Endodermal cell (in vitro differentiated cells): ENCODE measurements at regions not wholly inside any gene's neighbourhood (a gene's known extent, or its start where the extent isn't known, plus 50 kb on each side); places are given as distances from the start of the nearest gene placed in this dataset.

Experiments used
- DNase-seq: peaks from one replicate; pipeline ENCODE4 v3.0.0-alpha.2; 2017
- H3K27ac ChIP-seq: 2 replicates; pipeline ENCODE4 v1.5.1; 2013; ENCODE audit warnings: mild to moderate bottlenecking, low read depth, low read length, moderate library complexity
- H3K27me3 ChIP-seq: 2 replicates; pipeline ENCODE4 v1.6.1; 2013; ENCODE audit warnings: mild to moderate bottlenecking, low read length, moderate library complexity; ENCODE audit not compliant: insufficient read depth, control insufficient read depth, poor library complexity, severe bottlenecking
- H3K36me3 ChIP-seq: 2 replicates; pipeline ENCODE4 v1.7.0; 2013; ENCODE audit warnings: mild to moderate bottlenecking, low read length, moderate library complexity; ENCODE audit not compliant: control insufficient read depth, insufficient read depth
- H3K4me1 ChIP-seq: one replicate; pipeline ENCODE4 v1.7.0; 2013; ENCODE audit warnings: low read length; ENCODE audit not compliant: control insufficient read depth, insufficient read depth
- H3K4me3 ChIP-seq: 2 replicates; pipeline ENCODE4 v1.5.1; 2013; ENCODE audit warnings: mild to moderate bottlenecking, low read length, moderate library complexity
- H3K9ac ChIP-seq: 2 replicates; pipeline ENCODE4 v1.6.1; 2013; ENCODE audit warnings: mild to moderate bottlenecking, low read length, moderate library complexity; ENCODE audit not compliant: poor library complexity, severe bottlenecking; ENCODE audit errors: extremely low read depth
- H3K9me3 ChIP-seq: 2 replicates; pipeline ENCODE4 v1.6.1; 2013; ENCODE audit warnings: mild to moderate bottlenecking, low read length, moderate library complexity; ENCODE audit not compliant: control insufficient read depth
- H3K27ac Mint-ChIP-seq: 2 replicates; pipeline ENCODE4 v1.8.0; 2020; ENCODE audit warnings: mixed read lengths
- H3K27me3 Mint-ChIP-seq: 2 replicates; pipeline ENCODE4 v1.8.0; 2021; ENCODE audit warnings: mild to moderate bottlenecking, mixed read lengths; ENCODE audit not compliant: insufficient read depth
- H3K36me3 Mint-ChIP-seq: 2 replicates; pipeline ENCODE4 v1.8.0; 2020; ENCODE audit warnings: low read depth, mixed read lengths
- H3K4me1 Mint-ChIP-seq: 2 replicates; pipeline ENCODE4 v1.8.0; 2020; ENCODE audit warnings: mixed read lengths
- H3K4me3 Mint-ChIP-seq: 2 replicates; pipeline ENCODE4 v1.8.0; 2020; ENCODE audit warnings: mild to moderate bottlenecking, moderate library complexity, mixed read lengths
- H3K9me3 Mint-ChIP-seq: 2 replicates; pipeline ENCODE4 v1.8.0; 2020; ENCODE audit warnings: mild to moderate bottlenecking, mixed read lengths
- CTCF ChIP-seq: fragments of 200-600 bp; sonication (generic); conservative IDR thresholded peaks from 2 replicates; pipeline ENCODE4 v1.5.0; 2021; ENCODE audit warnings: antibody characterized with exemption, mild to moderate bottlenecking
- WGBS, 2 experiments: methylation state at CpG; one replicate each; pipeline versions ENCODE4 v1.1.5 to v1.1.7; 2013; ENCODE audit warnings: missing lambda C conversion rate in 2 of 2, mixed read lengths in 1 of 2; ENCODE audit not compliant: insufficient coverage in 1 of 2, insufficient read length in 1 of 2; 5-methylcytosine and 5-hydroxymethylcytosine counted together

- H3K9me3 Mint-ChIP-seq: peaks cover 12% of the 10 kb centered on the region
Observed at GRCh38 chr16:13795131-13795530, 124.8 kb upstream of the ERCC4 start.

GRCh38 chr16:13797718-13798117 lies 122.2 kb upstream of the ERCC4 start:
- peaks cover 4% of the 10 kb centered on the region for H3K27me3 ChIP-seq
- no peaks in the 10 kb centered on the region for H3K4me1 ChIP-seq
- no peaks in the 10 kb centered on the region for H3K9me3 Mint-ChIP-seq
- H3K27me3 Mint-ChIP-seq: peaks cover 6% of the 10 kb centered on the region
- H3K4me3 Mint-ChIP-seq: no peak overlapping the region
- H3K4me3 ChIP-seq: no peak overlapping the region
- H3K9me3 ChIP-seq: no peaks in the 10 kb centered on the region
- no peak overlapping the region for H3K27ac Mint-ChIP-seq
- no peak for TF ChIP-seq CTCF
- H3K36me3 Mint-ChIP-seq: no peaks in the 10 kb centered on the region
- H3K36me3 ChIP-seq: no peaks in the 10 kb centered on the region
- H3K4me1 Mint-ChIP-seq: peaks cover 4% of the 10 kb centered on the region
- no peak for DNase-seq
- no peak overlapping the region for H3K9ac ChIP-seq
- no peak overlapping the region for H3K27ac ChIP-seq

More at GRCh38 chr16:13795131-13795530, 124.8 kb upstream of the ERCC4 start:
- Mint-ChIP-seq H3K27me3 (peaks cover 9% of the 10 kb centered on the region), H3K4me1 (peaks cover 2% of the 10 kb centered on the region), H3K4me3 (no peak overlapping the region), H3K27ac (no peak overlapping the region), H3K36me3 (no peaks in the 10 kb centered on the region)
- H3K9ac ChIP-seq: no peak overlapping the region
- H3K27me3 ChIP-seq: peaks cover 4% of the 10 kb centered on the region
- peaks cover 9% of the 10 kb centered on the region for H3K9me3 ChIP-seq
- no peaks in the 10 kb centered on the region for H3K36me3 ChIP-seq
- no peaks in the 10 kb centered on the region for H3K4me1 ChIP-seq
- H3K4me3 ChIP-seq: no peak overlapping the region
- TF ChIP-seq CTCF: no peak
- H3K27ac ChIP-seq: no peak overlapping the region
- no peak for DNase-seq
- WGBS, 2 experiments: 88 to 100% methylated on average over 2 to 3 of the region's 3 CpGs

GRCh38 chr16:13798211-13798610 lies 121.7 kb upstream of the ERCC4 start:
- Mint-ChIP-seq H3K36me3 (no peaks in the 10 kb centered on the region), H3K4me3 (no peak overlapping the region), H3K9me3 (no peaks in the 10 kb centered on the region), H3K4me1 (peaks cover 6% of the 10 kb centered on the region), H3K27me3 (peaks cover 3% of the 10 kb centered on the region), H3K27ac (no peak overlapping the region)
- Histone ChIP-seq H3K27ac (no peak overlapping the region), H3K4me3 (no peak overlapping the region), H3K36me3 (no peaks in the 10 kb centered on the region), H3K27me3 (peaks cover 4% of the 10 kb centered on the region), H3K9ac (no peak overlapping the region), H3K4me1 (no peaks in the 10 kb centered on the region), H3K9me3 (no peaks in the 10 kb centered on the region)
- 67% methylated on average over 2 of the region's 2 CpGs; no CpG with 5 or more reads in 1 of the 2 experiments for WGBS, 2 experiments
- TF ChIP-seq CTCF: no peak
- DNase-seq: no peak
